ENCODE measurements at regions not wholly inside any gene's neighbourhood (a gene's known extent, or its start where the extent isn't known, plus 50 kb on each side); places are given as distances from the start of the nearest gene placed in this dataset.

- no peaks in the 10 kb centered on the region for H3K36me3 ChIP-seq (ENCODE audit: control insufficient read depth, insufficient read depth, low read length)
- H3K4me1 ChIP-seq: no peaks in the 10 kb centered on the region
- CTCF ChIA-PET: no interaction called here
- POLR2A ChIA-PET: no interaction called here
- DNase-seq: no peak
- 0 out of 2 replicates have a peak, but pooled peaks cover 2% of the 10 kb centered on the region for H3K27me3 ChIP-seq (replicated peaks; ENCODE audit: control insufficient read depth, insufficient read depth, low read length)
- no peaks in the 10 kb centered on the region for H3K9me3 ChIP-seq
- TF ChIP-seq CTCF (IDR thresholded peaks at IDR 0.05; ENCODE audit: insufficient read depth in 1 of 2, low read depth in 1 of 2, low read length in 1 of 2, severe bottlenecking in 1 of 2, unreplicated experiment in 1 of 2): no peak
- intact Hi-C loops (cut with micrococcal nuclease; ENCODE audit: unreplicated experiment): no loop called here
- Mint-ChIP-seq H3K27ac (ENCODE audit: unreplicated experiment) (no peak overlapping the region), H3K4me3 (ENCODE audit: unreplicated experiment) (no peak overlapping the region), H3K4me1 (ENCODE audit: low read depth, unreplicated experiment) (no peaks in the 10 kb centered on the region), H3K27me3 (ENCODE audit: insufficient read depth, unreplicated experiment) (peaks cover 16% of the 10 kb centered on the region), H3K9me3 (ENCODE audit: unreplicated experiment) (no peaks in the 10 kb centered on the region), H3K36me3 (ENCODE audit: insufficient read depth, unreplicated experiment) (no peaks in the 10 kb centered on the region)
- BruUV-seq (replicated peaks): no TSS peak
- H3K4me3 ChIP-seq (ENCODE audit: low read depth, low read length): no peak overlapping the region
Measured at GRCh38 chr12:30818562-30818961, 63.8 kb upstream of the CAPRIN2 start.

- no TSS peak for BruUV-seq (replicated peaks)
- Histone ChIP-seq H3K36me3 (ENCODE audit: control insufficient read depth, insufficient read depth, low read length) (no peaks in the 10 kb centered on the region), H3K4me3 (ENCODE audit: low read depth, low read length) (no peak overlapping the region), H3K27me3 (replicated peaks; ENCODE audit: control insufficient read depth, insufficient read depth, low read length) (0 out of 2 replicates have a peak, but pooled peaks cover 2% of the 10 kb centered on the region), H3K9me3 (no peaks in the 10 kb centered on the region), H3K4me1 (no peaks in the 10 kb centered on the region)
- POLR2A ChIA-PET: no interaction called here
- TF ChIP-seq CTCF (IDR thresholded peaks at IDR 0.05; ENCODE audit: insufficient read depth in 1 of 2, low read depth in 1 of 2, low read length in 1 of 2, severe bottlenecking in 1 of 2, unreplicated experiment in 1 of 2): no peak
- H3K36me3 Mint-ChIP-seq (ENCODE audit: insufficient read depth, unreplicated experiment): no peaks in the 10 kb centered on the region
- H3K27ac Mint-ChIP-seq (ENCODE audit: unreplicated experiment): no peak overlapping the region
- peaks cover 16% of the 10 kb centered on the region for H3K27me3 Mint-ChIP-seq (ENCODE audit: insufficient read depth, unreplicated experiment)
- no peak overlapping the region for H3K4me3 Mint-ChIP-seq (ENCODE audit: unreplicated experiment)
- DNase-seq: no peak
- H3K9me3 Mint-ChIP-seq (ENCODE audit: unreplicated experiment): no peaks in the 10 kb centered on the region
- CTCF ChIA-PET: no interaction called here
- no peaks in the 10 kb centered on the region for H3K4me1 Mint-ChIP-seq (ENCODE audit: low read depth, unreplicated experiment)
- intact Hi-C loops (cut with micrococcal nuclease; ENCODE audit: unreplicated experiment): no loop called here
Measured at GRCh38 chr12:30816742-30817465, 62.2 kb upstream of the CAPRIN2 start.

DNA sequence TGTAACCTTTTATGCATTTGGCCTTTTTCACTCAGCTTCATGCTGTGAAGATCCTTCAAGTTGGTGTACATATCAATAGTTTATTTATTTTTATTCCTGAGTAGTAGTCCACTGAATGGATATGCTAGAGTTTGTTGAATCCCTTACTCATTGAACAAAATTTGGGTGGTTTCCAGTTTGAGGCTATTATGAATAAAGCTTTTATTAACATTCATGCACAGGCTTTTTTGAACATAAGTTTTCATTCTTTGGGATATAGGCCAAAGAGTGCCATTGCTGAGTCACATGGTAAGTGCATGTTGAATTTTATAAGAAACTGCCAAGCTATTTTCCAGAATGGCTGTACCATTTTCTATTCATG, 59.5 kb upstream of the CAPRIN2 start:
- Histone ChIP-seq H3K9me3 (no peaks in the 10 kb centered on the region), H3K36me3 (ENCODE audit: control insufficient read depth, insufficient read depth, low read length) (no peaks in the 10 kb centered on the region), H3K4me1 (no peaks in the 10 kb centered on the region), H3K27me3 (replicated peaks; ENCODE audit: control insufficient read depth, insufficient read depth, low read length) (0 out of 2 replicates have a peak, but pooled peaks cover 2% of the 10 kb centered on the region), H3K4me3 (ENCODE audit: low read depth, low read length) (no peak overlapping the region)
- no TSS peak for BruUV-seq (replicated peaks)
- H3K9me3 Mint-ChIP-seq (ENCODE audit: unreplicated experiment): no peaks in the 10 kb centered on the region
- intact Hi-C loops (cut with micrococcal nuclease; ENCODE audit: unreplicated experiment): no loop called here
- H3K36me3 Mint-ChIP-seq (ENCODE audit: insufficient read depth, unreplicated experiment): no peaks in the 10 kb centered on the region
- H3K27ac Mint-ChIP-seq (ENCODE audit: unreplicated experiment): no peak overlapping the region
- ChIA-PET POLR2A (no interaction called here), CTCF (no interaction called here)
- H3K4me3 Mint-ChIP-seq (ENCODE audit: unreplicated experiment): no peak overlapping the region
- DNase-seq: no peak
- H3K27me3 Mint-ChIP-seq (ENCODE audit: insufficient read depth, unreplicated experiment): peaks cover 9% of the 10 kb centered on the region
- no peak for TF ChIP-seq CTCF (IDR thresholded peaks at IDR 0.05; ENCODE audit: insufficient read depth in 1 of 2, low read depth in 1 of 2, low read length in 1 of 2, severe bottlenecking in 1 of 2, unreplicated experiment in 1 of 2)
- H3K4me1 Mint-ChIP-seq (ENCODE audit: low read depth, unreplicated experiment): no peaks in the 10 kb centered on the region
